ENCODE measurements at regions not wholly inside any gene's neighbourhood (a gene's known extent, or its start where the extent isn't known, plus 50 kb on each side); places are given as distances from the start of the nearest gene placed in this dataset.

DNA sequence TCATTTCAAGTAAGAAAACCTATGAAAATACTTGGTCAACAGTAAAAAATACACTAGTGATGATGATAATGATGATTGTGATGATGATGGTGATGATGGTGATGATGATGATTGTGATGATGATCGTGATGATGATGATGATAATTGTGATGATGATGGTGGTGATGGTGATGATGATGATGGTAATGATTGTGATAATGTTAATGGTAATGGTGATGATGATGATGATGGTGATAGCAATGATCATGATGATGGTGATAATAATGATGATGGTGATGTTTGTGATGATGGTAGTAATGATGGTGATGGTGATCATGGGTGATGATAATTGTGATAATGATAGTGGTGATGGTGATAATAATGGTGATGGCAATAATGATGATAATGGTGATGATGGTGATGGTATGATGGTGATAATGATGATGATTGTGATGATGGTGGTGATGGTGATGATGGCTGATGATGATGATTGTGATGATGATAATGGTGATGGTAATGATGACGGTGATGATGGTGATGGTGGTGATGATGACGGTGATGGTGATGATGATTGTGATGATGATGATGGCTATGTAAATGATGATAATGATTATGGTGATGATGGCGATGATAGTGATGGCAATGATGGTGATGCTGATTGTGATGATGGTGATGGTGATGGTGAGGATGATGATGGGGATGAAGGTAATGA is 62.1 kb downstream of the VCX3A start:
- FAIRE-seq = peak; percentile 82
- WGBS (ENCODE audit: insufficient coverage, insufficient replicate concordance, low lambda C conversion rate, missing lambda C conversion rate) = 25% methylated on average over 4 of the region's 4 CpGs
- ATAC-seq = no peak
- Histone ChIP-seq H3K27ac (ENCODE audit: control insufficient read depth, insufficient read depth) (no peak overlapping the region), H3K4me1 (ENCODE audit: control insufficient read depth, insufficient read depth, low read length) (no peaks in the 10 kb centered on the region), H3K79me2 (ENCODE audit: control insufficient read depth, insufficient read depth, low read length) (no peaks in the 10 kb centered on the region), H4K20me1 (ENCODE audit: control insufficient read depth, insufficient read depth) (no peaks in the 10 kb centered on the region), H3K36me3 (ENCODE audit: control insufficient read depth in 2 of 2, insufficient read depth in 2 of 2, low read length in 1 of 2) (no peaks in the 10 kb centered on the region), H3K4me3 (no peak overlapping the region), H2AFZ (ENCODE audit: control insufficient read depth, low read depth, low read length) (no peak overlapping the region), H3K9ac (ENCODE audit: control insufficient read depth, insufficient read depth, low read length) (no peak overlapping the region), H3K9me3 (replicated peaks; ENCODE audit: control insufficient read depth, insufficient read depth, low read length) (no peaks in the 10 kb centered on the region), H3K4me2 (ENCODE audit: control insufficient read depth, insufficient read depth) (no peak overlapping the region), H3K27me3 (replicated peaks in 1 of 2; ENCODE audit: control insufficient read depth in 2 of 2, insufficient read depth in 2 of 2, low read length in 1 of 2) (no peaks in the 10 kb centered on the region)
- BruUV-seq (replicated peaks) = no TSS peak
- SMC1A ChIA-PET (ENCODE audit: uncharacterized antibody, unreplicated experiment) = no interaction called here
- RAD21 ChIA-PET (ENCODE audit: unreplicated experiment) = no interaction called here
- intact Hi-C loops (cut with micrococcal nuclease; ENCODE audit: unreplicated experiment) = no loop called here
- in situ Hi-C loops (cut with MboI) = no loop called here
- TF ChIP-seq FOXM1 (IDR thresholded peaks at IDR 0.05; ENCODE audit: low read depth, low read length) (no peak), HDGF (IDR thresholded peaks at IDR 0.05) (no peak), NR2C2 (IDR thresholded peaks at IDR 0.05; ENCODE audit: borderline replicate concordance, control insufficient read depth, insufficient read length, low read depth) (no peak), TARDBP (IDR thresholded peaks at IDR 0.05; ENCODE audit: borderline replicate concordance) (no peak), RFX5 (IDR thresholded peaks at IDR 0.05; ENCODE audit: low read depth, low read length) (no peak), POLR2AphosphoS5 (IDR thresholded peaks at IDR 0.05; ENCODE audit: low read length) (no peak), MYC (IDR thresholded peaks at IDR 0.05; ENCODE audit: insufficient read depth, insufficient read length, insufficient replicate concordance, low read length, severe bottlenecking) (no peak), ZNF207 (IDR thresholded peaks at IDR 0.05; ENCODE audit: borderline replicate concordance) (no peak), MTA2 (IDR thresholded peaks at IDR 0.05; ENCODE audit: low read depth) (no peak), SREBF2 (IDR thresholded peaks at IDR 0.05; ENCODE audit: low read length) (no peak), ETV6 (conservative IDR thresholded peaks at IDR 0.05 in 1 of 2, IDR thresholded peaks at IDR 0.05 in 1 of 2; ENCODE audit: borderline replicate concordance in 1 of 2, low read depth in 1 of 2) (no peak), EZH2 (IDR thresholded peaks at IDR 0.05; ENCODE audit: borderline replicate concordance, control insufficient read depth, low read depth, low read length) (no peak), RAD21 (IDR thresholded peaks at IDR 0.05; ENCODE audit: insufficient read depth, low read depth, low read length) (no peak), KLF5 (IDR thresholded peaks at IDR 0.05; ENCODE audit: partially characterized antibody) (no peak)
- TF ChIP-seq, protein P1, sequence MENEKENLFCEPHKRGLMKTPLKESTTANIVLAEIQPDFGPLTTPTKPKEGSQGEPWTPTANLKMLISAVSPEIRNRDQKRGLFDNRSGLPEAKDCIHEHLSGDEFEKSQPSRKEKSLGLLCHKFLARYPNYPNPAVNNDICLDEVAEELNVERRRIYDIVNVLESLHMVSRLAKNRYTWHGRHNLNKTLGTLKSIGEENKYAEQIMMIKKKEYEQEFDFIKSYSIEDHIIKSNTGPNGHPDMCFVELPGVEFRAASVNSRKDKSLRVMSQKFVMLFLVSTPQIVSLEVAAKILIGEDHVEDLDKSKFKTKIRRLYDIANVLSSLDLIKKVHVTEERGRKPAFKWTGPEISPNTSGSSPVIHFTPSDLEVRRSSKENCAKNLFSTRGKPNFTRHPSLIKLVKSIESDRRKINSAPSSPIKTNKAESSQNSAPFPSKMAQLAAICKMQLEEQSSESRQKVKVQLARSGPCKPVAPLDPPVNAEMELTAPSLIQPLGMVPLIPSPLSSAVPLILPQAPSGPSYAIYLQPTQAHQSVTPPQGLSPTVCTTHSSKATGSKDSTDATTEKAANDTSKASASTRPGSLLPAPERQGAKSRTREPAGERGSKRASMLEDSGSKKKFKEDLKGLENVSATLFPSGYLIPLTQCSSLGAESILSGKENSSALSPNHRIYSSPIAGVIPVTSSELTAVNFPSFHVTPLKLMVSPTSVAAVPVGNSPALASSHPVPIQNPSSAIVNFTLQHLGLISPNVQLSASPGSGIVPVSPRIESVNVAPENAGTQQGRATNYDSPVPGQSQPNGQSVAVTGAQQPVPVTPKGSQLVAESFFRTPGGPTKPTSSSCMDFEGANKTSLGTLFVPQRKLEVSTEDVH (IDR thresholded peaks at IDR 0.05; ENCODE audit: low read depth, partially characterized antibody) = no peak
- TF ChIP-seq, protein P2, sequence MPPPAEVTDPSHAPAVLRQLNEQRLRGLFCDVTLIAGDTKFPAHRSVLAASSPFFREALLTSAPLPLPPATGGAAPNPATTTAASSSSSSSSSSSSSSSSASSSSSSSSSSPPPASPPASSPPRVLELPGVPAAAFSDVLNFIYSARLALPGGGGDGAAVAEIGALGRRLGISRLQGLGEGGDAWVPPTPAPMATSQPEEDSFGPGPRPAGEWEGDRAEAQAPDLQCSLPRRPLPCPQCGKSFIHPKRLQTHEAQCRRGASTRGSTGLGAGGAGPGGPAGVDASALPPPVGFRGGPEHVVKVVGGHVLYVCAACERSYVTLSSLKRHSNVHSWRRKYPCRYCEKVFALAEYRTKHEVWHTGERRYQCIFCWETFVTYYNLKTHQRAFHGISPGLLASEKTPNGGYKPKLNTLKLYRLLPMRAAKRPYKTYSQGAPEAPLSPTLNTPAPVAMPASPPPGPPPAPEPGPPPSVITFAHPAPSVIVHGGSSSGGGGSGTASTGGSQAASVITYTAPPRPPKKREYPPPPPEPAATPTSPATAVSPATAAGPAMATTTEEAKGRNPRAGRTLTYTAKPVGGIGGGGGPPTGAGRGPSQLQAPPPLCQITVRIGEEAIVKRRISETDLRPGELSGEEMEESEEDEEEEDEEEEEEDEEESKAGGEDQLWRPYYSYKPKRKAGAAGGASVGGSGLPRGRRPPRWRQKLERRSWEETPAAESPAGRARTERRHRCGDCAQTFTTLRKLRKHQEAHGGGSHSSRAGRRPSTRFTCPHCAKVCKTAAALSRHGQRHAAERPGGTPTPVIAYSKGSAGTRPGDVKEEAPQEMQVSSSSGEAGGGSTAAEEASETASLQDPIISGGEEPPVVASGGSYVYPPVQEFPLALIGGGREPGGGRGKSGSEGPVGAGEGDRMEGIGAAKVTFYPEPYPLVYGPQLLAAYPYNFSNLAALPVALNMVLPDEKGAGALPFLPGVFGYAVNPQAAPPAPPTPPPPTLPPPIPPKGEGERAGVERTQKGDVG (CRISPR knock-in tag; IDR thresholded peaks at IDR 0.05) = no peak
- POLR2A ChIA-PET = no interaction called here
- CTCF ChIA-PET = no interaction called here
- no peak for DNase-seq (ENCODE audit: low read depth, low spot score)

Measured in GM12878 (cell line).